ENCODE measurements at regions not wholly inside any gene's neighbourhood (a gene's known extent, or its start where the extent isn't known, plus 50 kb on each side); places are given as distances from the start of the nearest gene placed in this dataset.

DNA sequence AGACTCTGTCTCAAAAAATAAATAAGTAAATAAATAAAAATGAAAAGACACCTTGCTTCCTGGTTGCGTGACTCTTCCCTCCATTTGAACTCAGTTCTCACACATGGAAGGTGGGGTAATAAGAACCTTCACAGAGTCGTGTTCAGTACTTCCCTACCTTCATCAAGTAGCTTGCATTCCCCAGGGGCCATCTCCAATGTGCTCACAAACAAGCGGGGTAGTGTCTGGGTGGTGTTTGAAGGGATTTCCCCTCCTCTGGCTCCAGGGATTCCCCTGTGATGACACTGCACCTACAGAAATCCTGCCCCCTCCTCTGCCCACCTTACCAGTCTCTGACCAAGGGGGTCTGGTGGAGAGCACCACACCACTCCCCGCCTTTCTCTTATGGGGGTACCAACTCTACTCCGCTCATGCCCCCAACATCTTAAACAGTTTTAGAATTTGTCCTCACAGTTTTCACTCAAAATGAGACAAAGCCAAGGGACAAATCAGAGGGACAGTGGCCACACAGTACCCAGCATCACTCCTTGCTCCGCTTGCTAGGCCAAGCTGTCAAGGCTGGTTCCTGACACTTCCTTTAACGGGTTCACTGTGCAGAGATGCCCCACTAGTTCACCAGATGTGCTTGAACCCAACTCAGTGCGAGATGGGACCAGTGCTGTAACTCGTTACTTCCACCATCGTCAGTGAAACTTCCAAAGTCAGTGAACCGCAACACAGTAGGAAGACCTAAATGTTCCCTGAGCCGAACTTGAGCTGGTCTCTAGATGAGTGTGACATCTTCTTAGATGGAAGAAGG, 69.1 kb downstream of the COPRS start:
- TF ChIP-seq ZNF671 (CRISPR knock-in tag; IDR thresholded peaks at IDR 0.05) (no peak), ZNF232 (CRISPR knock-in tag; IDR thresholded peaks at IDR 0.05) (no peak), NFE2L1 (CRISPR knock-in tag; IDR thresholded peaks at IDR 0.05) (no peak), TCF7 (CRISPR knock-in tag; IDR thresholded peaks at IDR 0.05; ENCODE audit: low read depth) (no peak), TEAD4 (CRISPR knock-in tag; IDR thresholded peaks at IDR 0.05) (no peak), ZNF416 (CRISPR knock-in tag; IDR thresholded peaks at IDR 0.05) (no peak)
- TF ChIP-seq, protein P1, sequence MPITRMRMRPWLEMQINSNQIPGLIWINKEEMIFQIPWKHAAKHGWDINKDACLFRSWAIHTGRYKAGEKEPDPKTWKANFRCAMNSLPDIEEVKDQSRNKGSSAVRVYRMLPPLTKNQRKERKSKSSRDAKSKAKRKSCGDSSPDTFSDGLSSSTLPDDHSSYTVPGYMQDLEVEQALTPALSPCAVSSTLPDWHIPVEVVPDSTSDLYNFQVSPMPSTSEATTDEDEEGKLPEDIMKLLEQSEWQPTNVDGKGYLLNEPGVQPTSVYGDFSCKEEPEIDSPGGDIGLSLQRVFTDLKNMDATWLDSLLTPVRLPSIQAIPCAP (CRISPR knock-in tag; IDR thresholded peaks at IDR 0.05): no peak
- TF ChIP-seq, protein P2, sequence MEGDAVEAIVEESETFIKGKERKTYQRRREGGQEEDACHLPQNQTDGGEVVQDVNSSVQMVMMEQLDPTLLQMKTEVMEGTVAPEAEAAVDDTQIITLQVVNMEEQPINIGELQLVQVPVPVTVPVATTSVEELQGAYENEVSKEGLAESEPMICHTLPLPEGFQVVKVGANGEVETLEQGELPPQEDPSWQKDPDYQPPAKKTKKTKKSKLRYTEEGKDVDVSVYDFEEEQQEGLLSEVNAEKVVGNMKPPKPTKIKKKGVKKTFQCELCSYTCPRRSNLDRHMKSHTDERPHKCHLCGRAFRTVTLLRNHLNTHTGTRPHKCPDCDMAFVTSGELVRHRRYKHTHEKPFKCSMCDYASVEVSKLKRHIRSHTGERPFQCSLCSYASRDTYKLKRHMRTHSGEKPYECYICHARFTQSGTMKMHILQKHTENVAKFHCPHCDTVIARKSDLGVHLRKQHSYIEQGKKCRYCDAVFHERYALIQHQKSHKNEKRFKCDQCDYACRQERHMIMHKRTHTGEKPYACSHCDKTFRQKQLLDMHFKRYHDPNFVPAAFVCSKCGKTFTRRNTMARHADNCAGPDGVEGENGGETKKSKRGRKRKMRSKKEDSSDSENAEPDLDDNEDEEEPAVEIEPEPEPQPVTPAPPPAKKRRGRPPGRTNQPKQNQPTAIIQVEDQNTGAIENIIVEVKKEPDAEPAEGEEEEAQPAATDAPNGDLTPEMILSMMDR (IDR thresholded peaks at IDR 0.05): no peak
- TF ChIP-seq, protein P3, sequence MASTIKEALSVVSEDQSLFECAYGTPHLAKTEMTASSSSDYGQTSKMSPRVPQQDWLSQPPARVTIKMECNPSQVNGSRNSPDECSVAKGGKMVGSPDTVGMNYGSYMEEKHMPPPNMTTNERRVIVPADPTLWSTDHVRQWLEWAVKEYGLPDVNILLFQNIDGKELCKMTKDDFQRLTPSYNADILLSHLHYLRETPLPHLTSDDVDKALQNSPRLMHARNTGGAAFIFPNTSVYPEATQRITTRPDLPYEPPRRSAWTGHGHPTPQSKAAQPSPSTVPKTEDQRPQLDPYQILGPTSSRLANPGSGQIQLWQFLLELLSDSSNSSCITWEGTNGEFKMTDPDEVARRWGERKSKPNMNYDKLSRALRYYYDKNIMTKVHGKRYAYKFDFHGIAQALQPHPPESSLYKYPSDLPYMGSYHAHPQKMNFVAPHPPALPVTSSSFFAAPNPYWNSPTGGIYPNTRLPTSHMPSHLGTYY (CRISPR knock-in tag; IDR thresholded peaks at IDR 0.05): no peak
- TF ChIP-seq, protein P4, sequence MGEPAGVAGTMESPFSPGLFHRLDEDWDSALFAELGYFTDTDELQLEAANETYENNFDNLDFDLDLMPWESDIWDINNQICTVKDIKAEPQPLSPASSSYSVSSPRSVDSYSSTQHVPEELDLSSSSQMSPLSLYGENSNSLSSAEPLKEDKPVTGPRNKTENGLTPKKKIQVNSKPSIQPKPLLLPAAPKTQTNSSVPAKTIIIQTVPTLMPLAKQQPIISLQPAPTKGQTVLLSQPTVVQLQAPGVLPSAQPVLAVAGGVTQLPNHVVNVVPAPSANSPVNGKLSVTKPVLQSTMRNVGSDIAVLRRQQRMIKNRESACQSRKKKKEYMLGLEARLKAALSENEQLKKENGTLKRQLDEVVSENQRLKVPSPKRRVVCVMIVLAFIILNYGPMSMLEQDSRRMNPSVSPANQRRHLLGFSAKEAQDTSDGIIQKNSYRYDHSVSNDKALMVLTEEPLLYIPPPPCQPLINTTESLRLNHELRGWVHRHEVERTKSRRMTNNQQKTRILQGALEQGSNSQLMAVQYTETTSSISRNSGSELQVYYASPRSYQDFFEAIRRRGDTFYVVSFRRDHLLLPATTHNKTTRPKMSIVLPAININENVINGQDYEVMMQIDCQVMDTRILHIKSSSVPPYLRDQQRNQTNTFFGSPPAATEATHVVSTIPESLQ (CRISPR knock-in tag; IDR thresholded peaks at IDR 0.05): no peak
- TF ChIP-seq, protein P5, sequence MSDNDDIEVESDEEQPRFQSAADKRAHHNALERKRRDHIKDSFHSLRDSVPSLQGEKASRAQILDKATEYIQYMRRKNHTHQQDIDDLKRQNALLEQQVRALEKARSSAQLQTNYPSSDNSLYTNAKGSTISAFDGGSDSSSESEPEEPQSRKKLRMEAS (CRISPR knock-in tag; IDR thresholded peaks at IDR 0.05): no peak

Measured in WTC11 (cell line).